Putamen (tissue), 1 donor: ENCODE measurements at regions not wholly inside any gene's neighbourhood (a gene's known extent, or its start where the extent isn't known, plus 50 kb on each side); places are given as distances from the start of the nearest gene placed in this dataset.

Experiments
- DNase-seq: peaks from one replicate; pipeline ENCODE4 v3.0.0-alpha.2; 2016; ENCODE audit warnings: low spot score

DNA sequence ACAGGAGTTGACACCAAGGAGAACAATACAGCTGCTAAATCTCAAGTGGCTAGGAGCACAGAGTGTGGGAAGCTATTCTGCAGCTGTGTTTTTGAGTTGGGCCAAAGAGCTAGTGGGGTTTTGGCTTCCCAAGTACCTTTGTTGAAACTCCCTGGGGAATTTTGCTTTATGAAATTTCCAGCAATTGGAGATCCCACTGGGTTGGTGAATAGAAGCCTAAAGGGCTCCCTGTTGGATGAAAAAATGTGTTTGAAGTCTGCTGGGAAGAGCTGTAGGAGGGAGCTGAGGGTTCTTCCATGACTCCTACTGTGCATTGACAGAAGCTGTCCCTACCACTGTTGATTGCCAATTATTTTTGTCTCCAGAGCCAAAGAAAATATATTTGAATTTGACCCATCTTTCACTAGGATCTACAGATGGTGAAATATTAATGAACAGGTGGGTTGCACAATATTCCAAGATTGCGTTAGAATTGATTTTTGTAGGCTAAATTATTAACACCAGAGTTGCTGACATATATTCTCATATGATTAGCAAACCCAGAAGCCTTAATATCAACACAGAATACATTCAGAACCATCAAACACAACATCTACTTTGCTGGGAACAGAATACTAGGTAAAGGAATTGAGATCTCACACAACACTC, 95.4 kb upstream of the CYP1B1 start:
- no peak for DNase-seq

DNA sequence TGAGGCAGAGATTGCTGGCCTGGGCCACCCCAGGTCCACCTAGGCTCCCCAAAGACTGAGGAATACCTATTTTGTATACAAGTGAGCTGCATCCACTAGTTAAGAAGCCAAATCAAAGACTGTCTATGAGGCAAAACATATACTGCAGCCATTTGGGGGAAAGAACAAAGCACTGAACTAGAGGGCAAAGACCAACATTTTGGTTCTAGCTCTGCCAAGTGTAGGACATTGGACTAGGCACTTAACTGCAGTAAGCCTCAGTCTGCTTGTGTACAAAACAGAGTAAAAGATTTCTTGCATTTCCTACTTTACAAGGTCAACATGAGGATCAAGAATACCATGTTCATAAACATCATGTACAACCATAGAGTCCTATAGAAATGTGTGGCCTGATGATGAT, 94.8 kb upstream of the CYP1B1 start:
- no peak for DNase-seq

DNA sequence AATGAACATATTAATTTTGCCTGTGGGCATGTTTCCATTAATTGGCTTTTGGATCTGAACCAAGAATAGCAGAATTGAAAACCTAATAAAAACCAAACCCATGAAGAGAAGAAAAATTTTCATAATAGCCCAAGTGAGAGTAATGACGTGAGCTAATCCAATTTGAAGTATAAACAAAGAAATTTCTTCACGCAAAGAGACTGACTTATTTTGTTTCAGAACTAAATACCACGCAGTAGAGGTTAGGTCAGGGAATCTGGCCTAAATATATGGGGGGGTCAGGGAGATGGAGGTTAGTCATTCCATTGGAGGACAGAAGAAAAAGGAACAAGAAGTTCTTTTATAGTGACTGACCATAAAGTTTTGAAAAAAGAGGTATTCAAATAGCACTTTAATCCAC, 94.1 kb upstream of the CYP1B1 start:
- DNase-seq = no peak

DNA sequence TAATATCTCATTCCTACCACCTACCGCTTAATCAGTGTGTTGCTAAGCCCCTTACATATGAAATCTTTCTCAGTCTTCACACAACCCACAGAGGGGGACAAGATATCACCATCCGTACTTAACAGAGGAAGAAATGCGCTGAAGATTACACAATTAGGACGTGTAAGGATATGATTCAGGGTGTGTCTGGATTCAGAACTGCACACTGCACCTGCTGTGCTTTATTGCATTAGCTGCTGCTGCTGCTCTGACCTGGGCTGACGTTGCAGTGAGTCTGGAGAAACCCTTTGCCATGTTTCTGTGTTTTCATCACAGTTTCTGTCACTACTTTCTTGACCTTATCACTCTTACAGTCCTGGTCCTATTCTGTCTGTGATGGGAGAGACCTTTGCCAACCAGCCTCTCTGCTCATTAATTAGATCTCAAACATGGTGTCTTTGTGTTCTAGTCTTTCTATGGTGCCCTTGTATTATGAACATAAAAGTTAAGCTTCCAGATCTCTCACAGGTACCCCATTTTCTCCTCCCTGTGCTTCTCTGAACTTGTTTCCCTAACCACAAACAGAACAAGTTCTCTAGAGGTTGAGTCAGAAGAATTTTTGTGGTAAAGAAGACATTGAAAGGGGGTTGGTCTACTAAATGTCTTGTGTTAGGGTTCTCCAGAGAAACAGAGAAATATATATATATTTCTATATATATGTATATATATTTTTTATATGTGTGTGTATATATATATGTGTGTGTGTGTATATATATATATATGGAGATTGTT, 92.9 kb upstream of the CYP1B1 start:
- DNase-seq = no peak

DNA sequence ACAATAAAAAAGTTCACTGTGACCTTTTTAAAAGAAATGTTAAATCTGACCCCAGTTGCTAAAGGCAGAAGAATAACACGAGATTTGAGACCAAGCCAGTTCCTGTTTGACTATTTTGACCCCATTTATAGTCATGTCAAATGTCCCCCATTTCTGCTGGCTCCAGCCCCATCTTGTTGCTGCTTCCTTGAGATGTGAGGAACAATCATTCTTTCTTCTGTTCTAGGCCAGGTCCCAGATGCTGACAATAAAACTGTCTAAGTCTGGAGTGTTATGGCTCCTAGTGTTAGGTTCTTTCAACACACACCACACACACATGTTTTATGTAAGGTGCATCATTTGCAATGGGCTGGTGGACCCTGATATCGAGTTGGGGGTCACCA, 92.0 kb upstream of the CYP1B1 start:
- DNase-seq = no peak

DNA sequence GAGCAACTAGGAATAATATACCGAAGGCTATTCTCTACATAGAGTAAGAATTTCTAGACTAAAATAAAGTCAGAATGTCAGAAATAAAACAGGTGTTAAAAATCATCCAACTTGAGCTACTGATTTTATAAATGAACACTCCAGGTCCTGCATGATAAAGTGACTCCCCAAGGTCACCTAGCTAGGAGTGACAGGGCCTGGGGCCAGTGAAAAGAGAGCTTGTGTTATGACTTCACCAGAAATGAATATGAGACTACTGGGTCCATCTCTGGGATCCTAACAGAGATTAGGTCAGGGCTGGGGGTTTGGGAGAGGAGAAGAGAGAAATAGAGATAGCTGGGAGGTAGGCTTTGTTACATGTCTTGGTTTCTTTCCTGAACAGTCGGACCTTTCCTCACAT, 89.7 kb upstream of the CYP1B1 start:
- no peak for DNase-seq

DNA sequence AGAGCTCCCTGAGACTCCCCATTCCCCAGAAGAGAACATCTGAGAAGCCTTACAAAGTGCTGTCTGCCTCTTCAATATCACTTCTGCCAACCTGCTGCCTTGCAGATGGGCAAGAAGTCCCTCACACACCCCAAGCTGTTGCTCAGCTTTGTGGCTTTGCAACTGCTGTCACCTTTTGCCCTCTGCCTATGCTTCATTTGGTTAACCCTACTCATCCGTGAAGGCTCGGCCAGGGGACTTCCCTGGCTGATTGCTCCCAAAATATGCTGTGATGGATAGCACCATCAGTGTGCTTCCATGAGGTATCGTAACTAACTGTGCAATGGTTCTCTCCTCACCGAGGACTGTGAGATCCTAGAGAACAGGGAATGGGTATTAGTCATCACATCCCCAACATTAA, 88.9 kb upstream of the CYP1B1 start:
- DNase-seq = no peak

DNA sequence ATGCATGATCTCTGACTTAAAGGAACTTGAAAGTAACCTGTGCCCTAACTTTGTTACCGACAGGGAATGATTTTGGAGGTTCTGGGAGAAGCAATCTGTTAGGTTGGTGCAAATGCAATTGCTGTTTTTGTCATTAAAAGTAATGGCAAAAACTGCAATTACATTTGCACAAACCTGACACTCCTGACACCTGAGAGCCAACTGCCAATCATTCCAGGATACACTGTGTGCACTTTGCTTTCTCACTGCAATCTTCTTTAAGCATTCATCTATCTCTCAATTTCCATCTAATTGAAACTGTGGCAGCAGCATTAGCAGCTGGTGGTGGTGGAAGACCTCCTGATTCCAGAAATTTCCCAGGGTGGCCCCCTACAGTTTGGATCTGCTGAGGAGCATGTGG, 87.6 kb upstream of the CYP1B1 start:
- DNase-seq = no peak

DNA sequence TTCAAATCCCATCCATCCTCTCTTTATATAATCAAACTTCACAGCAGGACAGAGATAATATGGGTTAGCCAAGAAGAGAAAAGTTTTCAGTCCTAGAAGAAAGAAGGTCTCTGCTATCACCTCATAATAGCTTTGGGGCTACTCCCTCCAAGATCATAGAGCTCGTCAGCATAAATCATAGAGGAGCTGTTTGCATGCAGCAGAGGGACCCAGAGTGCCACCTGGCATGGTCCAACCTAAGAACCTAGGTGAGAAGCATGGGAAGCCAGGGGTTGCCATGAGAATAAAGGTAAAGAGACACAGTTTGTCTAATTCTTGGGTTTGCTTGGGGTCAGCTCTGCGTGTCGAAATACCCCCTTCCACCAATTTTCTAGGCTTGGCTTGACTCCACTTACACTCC, 87.1 kb upstream of the CYP1B1 start:
- no peak for DNase-seq

DNA sequence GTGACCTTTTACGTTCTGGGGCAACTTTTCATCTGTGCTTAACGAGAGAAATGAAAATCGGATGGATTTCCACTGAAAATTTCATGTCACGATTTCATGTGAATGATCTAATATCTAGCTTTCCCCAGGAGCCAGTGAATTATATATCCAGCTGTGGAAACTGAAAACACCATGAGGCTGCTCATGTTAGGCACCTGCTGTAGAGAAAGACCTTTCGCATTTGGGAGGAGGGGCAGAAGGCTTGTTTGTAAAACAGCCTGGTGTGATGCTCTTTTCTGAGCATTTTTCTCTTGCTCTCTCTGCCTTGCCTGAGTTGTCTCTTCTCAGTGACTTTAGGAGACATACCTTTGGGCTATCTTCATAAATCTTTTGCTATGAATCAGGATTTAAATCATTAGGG, 84.6 kb upstream of the CYP1B1 start:
- DNase-seq = no peak

DNA sequence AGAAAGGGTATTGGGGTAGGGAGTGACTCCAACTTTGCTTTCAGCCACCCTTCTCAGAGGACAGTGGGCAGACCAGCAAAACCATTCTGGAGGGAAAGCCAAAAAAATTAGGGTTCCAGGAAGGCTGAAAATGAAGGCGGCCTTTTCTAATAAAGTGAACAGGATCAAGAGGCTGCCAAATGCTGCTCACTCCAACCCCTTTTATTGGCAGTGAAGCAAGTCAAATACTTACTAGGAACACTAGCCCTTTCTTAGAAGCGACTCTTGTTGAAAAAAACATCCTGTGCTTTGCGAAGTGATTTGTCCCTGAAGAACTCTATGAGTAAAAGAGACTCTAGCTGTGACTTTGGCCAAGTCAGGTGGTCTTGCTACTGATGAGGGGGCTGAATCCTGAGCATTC, 83.6 kb upstream of the CYP1B1 start:
- no peak for DNase-seq

DNA sequence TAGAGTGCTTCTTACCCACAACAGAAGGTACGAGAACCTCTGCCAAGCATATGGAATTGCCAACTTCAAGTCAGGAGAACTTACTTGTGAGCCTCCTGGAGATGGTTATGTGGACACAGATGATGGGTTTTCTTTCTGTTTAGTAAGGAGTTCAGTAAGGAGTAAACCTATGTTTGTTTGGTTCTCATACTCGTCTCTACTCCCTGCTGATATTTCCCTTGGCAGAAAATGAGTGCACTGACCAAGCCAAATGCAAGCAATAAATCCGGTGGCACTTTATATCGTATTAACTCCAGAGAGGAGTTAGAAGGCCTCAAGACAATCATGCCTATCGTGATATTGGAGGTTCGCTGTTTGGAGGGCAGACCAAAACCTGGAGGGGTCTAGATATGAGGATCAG, 83.2 kb upstream of the CYP1B1 start:
- DNase-seq = no peak

DNA sequence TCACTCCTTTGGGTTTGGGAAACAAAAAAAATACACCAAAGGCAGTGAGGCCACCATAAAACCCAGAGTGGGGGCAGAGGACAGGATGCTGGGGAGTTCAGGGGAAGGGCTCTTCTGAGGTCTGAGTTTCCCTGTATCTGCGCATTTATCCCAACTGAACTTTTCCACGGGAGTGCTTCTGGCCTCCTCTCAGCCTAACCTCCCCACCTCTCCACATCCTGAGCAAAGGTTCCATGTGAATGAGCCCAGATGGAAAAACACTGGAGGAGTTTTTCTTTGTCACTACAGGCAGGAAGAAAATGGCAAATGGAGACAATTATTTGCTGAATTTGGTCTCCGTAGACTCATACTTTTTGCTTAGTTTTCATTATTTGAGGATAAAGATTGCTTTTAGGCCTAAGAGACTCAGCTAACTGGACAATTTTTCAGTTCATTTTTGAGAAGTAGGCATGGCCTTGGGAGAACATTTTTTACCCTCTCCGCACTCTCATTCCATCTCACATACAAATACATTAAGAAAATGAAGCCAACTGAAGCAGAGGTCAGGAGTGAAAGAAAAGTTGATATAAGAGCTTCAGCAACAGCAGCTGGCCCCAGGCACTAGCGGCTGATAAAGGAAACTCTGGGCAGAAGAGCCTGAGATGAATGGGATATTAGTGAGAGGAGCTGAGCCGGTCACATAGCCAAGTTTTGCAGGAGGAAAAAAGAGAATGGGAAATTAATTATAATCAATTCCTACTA, 82.6 kb upstream of the CYP1B1 start:
- no peak for DNase-seq

DNA sequence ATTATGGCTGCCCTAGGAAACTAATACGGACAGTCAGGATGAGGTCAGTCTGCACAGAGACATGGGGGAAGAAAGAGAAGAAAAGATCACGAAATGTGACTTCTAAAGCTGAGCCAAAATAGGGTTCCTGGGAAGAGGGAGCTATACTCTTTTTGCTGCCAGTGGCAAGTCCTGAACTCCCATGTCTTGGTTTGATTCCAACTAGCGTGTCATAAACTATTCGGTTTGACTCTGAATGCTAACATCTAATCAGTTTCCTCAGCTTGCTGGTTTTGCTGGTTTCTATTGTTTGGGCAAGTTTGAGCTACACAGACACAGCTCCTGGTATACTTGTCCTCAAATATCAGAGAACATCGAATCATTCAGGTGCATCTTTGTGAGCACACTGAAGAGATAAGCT, 80.5 kb upstream of the CYP1B1 start:
- no peak for DNase-seq

DNA sequence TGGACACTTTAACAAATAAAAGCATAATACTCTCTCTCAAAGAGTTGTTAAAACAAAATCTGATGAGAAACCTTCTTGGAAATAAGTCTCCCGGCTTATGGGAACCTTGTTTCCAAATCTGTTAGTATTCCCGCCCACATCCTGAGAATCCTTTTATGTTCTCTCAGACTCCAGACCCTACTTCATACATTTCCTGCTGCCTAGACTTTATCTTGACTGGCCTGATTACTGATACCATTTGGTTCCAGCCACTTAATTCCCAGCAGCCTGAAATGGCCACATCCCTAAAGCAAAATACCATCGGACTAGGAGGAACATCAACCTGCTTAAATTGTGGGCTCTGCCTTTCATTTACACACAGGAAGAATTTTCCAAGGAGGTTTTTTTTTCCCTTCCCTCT, 79.1 kb upstream of the CYP1B1 start:
- no peak for DNase-seq

DNA sequence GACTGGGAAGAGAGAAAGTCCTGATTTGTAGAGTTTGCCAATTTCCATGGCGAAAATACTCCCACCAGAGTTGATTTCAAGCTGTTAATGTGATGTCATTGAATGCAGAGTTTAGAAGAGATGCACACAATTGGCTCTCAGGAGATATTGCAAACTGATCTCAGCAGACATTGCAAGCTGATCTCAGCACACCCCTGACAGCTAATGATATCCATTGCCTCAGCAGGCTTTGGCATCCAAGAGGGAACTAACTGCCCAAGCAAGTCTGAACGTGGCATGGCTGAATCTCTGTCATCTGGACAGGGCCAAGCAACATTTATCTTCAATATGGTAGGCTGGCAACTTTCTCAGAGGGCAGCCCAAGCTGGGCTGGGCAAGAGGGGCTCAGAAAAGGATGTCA, 78.4 kb upstream of the CYP1B1 start:
- DNase-seq = no peak

DNA sequence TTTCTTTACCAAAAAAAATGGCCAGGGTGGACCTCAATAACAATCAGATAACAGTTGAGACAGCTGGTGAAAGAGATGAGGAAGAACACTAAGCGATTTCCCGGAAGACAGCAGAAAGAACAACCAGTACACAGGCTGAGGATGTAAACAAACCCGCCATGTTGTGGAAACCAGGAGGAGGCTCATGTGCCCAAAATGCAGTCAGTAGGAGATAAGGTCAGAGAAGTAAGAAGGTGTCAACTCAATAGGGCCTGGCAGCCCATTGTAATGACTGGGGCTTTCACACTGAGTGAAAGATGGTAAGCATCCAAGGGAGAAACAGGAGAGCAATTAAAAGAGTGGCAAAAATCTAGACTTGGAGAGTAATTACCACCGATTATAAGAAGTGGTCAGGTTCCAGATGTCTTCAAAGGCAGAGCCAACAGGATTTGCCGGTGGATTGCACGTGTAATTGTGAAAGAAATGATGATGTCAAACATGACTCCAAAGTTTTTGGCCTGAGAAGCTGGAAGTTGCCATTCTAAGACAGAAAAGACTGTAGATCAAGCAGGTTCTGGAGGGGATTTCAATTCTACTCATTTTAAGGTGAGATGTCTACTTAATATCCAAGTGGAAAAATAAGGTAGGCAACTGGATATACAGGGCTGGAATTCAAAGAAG, 77.7 kb upstream of the CYP1B1 start:
- DNase-seq = no peak

DNA sequence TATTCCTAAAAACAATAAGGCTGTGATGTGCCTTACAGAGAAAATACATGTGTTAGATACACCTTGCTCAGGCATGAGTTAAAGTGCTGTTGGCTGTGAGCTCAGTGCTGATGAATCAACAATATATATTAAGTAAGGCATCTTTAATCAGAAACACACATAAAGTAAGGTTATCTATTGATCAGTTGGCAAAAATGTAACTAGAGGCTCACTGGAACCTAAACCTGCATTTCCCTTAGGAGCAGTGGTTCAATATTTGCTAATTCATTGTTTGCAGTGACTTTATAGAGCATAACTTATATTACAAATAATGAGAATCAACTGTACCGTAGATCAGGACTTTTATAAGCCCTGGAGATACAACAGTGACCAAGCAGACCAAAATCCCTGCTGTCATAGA, 77.0 kb upstream of the CYP1B1 start:
- no peak for DNase-seq

DNA sequence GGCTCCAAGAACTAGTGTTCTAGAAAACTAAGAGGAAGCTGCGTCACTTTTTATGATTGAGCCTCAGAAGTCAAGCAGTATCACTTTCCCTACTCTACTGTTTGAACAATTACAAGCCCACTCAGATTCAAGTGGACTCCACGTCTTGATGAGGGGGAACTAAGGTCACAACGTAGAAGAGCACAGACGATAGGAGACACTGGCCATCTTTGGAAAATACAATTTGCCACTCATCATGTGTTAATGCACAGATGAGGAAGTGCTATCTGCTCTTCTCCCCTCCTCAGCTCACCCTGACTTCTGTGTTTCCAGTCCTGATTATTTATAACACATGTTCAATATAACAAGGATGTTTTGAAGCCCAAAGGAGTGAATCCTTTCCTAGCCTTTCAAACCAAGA, 76.1 kb upstream of the CYP1B1 start:
- DNase-seq = no peak

DNA sequence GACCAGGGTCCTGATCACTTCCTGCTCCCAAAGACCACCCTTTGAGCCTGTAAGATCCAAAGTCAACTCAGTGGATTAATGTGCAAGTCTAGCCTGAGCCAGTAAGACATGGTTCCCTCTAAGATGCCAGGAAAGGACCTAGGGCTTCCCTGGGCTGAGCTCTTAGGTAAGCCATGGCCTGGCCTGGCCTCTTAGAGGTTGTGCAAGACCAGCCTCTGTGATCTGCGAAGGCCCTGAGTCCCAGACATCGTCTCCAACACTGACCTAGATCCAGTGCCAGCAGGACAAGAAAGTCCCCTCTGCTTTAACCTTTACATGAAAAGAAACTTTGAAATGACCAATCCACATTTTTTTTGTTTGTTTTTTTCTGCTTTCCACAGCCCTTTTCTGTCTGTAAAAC, 73.6 kb upstream of the CYP1B1 start:
- no peak for DNase-seq

DNA sequence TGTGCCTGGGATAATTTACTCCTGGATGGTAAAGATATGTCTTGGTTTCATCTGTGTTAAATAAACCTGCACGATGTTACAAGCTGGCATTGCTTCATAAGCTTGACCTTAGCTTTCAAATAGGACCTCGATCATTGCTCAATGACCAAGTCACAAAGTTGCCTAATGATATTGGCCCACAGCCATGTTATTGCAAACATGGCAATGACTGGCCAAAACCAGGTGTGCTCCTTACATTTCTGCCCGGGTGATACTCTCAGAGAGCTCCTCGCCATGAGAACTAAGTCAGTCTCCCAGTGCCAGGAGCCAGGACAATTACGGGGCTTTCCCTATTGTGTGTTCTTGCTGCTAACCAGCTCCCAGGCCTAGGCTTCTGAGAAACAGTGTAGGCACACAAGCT, 72.5 kb upstream of the CYP1B1 start:
- no peak for DNase-seq

DNA sequence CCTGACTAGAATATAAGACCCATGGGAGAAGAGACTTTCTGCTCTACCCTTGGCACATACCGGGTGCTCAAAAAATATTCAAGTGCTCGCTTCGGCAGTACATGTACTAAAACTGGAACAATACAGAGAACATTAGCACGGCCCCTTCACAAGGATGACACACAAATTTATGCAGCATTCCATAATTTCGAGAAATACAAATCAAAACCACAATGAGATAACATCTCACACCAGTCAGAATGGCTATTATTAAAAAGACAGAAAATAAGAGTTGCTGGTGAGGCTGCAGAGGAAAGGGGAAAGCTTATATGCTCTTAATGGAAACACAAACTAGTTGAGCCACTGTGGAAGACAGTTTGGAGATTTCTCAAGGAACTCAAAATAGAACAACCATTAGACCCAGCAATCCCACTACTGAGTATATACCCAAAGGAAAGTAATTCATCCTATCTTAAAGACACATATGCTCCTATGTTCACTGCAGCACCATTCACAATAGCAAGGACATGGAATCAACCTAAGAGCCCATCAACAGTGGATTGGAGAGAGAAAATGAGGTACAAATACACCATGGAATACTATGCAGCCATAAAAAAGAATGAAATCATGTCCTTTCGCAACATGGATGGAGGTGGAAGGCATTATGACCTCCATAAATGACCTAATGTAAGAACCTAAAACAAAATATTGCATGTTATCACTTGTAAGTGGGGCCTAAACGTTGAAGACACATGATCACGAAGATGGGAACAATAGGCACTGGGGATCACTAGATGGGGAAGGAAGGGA, 71.6 kb upstream of the CYP1B1 start:
- DNase-seq = no peak
